Right renal cortex interstitium (tissue), 3 donors: ENCODE measurements at regions not wholly inside any gene's neighbourhood (a gene's known extent, or its start where the extent isn't known, plus 50 kb on each side); places are given as distances from the start of the nearest gene placed in this dataset.

Experiments used
- DNase-seq, 3 donors: peaks; one replicate each; pipeline ENCODE4 v3.0.0-alpha.2; 2013; ENCODE audit warnings: low read depth in 3 of 3, low spot score in 2 of 3

- DNase-seq: no peak
Observed at GRCh38 chrX:57848857-57849256, 61.4 kb downstream of the ZXDA start.

GRCh38 chrX:57822818-57823217 is 87.4 kb downstream of the ZXDA start:
- no peak for DNase-seq

DNA sequence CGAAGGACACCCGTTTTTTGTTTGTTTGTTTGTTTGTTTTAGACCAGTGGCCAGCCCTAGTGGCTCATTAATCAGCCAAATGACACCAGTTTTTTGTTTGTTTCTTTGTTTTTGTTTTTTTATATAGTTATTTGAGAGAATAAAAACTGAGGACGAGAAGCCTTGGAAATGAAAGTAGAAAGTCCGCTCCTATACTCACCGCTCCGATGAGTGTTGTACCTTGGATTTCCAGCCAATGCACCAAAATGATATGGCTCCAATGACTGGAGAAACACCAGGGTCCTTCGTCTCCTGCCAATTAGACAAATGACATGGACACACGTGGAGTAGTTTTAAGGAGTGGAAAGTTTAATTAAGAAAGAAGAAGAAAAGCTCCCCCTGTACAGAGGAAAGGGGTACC is 87.9 kb downstream of the ZXDA start:
- DNase-seq: no peak

DNA sequence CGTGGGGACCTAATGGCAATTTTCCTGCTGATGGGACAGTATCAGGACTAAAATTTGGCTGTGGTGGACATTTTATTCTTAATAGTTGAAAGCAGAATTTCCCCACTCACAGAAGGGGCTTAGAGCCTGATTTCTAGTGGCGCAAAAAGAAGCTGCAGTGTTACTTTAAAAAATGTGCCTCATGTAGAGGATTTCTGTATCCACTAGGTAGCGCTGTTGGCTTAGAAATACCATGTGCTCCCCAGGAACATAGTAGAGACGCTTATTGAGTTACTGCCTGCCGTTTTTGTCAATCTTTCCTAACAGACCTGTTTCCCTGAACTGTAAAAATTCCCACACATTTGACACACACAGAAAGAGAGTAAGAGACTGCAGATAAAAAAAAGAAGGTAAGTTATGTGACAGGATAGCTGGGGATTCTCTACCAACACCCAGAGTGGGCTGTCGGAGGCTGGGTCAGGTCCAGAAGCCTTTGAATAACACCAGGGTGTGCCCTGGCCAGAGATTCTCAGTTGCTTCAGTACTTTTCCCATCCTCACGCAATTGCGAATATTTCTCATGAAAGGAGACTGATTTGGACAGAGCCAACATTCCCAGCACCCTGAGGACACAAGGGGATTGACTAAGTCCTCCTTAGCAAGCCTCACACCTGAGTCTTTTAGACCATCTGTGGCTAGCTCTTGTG is 88.4 kb downstream of the ZXDA start:
- peak; percentile 7 to 10 (median 9) for DNase-seq

DNA sequence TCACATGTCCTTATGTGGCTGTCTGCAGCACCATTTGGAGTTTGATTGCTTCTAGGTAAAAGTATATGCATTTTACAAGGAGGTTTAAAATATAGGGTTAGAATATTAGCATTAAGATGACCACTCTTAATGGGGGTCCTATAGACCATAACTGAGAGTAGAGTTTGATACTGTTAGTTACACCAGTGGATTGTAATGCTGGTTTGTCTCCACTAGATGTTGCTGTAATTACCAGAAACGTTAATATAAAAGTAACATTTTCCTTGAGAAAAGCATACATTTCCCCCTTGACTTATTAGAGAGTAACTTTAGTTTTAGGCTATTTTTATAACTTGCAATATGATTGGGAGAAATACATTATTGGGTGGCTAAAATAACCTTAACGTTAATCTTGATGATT is 93.0 kb downstream of the ZXDA start:
- no peak for DNase-seq

DNA sequence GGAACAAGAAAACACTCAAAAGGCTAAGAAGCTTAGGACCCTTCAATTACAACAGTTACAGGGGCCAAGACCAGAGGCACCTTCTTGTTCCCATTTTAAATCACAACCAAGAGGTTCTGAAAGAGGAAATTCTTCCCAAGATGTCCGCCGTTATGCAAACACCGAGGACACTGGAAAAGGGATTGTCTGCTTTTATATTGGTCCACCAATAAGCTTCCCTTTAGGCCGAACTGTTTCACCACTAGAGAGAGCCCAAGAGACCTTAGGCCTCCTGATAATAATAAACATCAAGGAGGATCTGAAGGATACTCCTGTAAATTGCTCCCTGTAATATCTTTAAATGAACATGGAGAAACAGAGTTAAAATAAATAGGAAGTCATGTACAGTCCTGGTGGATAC is 92.6 kb upstream of the NLRP2B start:
- DNase-seq: no peak

GRCh38 chrX:57771689-57772088 is 91.6 kb upstream of the NLRP2B start:
- no peak for DNase-seq

DNA sequence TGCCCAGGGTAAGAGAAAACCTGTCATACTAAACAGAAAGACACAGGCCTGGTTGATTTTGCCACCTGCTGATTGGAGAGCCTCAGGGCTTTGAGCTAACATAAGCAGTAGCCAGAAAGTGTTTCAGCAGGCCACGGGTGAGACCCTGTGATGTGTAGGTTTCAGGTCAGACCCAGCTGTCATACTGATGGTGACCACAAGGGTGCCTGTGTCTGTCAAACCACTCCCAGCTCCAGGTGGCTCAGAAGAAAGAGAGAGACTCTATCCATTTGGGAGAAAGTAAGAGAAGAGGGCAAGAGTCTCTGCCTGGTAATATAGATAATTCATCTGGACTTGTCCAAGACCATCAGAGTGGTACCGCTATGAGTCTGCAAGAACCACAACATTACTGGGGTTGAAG is 72.8 kb upstream of the NLRP2B start:
- DNase-seq: no peak

GRCh38 chrX:57741107-57741506 is 61.0 kb upstream of the NLRP2B start:
- no peak for DNase-seq

DNA sequence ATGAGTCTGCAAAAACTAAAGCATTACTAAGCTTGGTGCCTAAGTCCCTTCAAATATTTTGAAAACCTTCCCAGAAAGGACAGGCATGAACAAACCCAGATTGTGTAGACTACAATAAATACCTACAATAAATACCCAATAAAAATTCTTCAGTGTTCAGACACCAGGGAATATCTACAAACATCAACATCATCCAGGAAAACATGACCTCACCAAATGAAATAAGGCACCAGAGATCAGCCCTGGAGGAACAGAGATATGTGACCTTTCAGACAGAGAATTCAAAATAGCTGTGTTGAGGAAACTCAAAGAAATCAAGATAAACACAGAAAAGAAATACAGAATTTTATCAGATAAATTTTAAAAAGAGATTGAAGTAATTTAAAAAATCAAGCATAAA is 57.8 kb upstream of the NLRP2B start:
- no peak for DNase-seq
